Sigmoid colon (tissue), 4 donors: ENCODE measurements at regions not wholly inside any gene's neighbourhood (a gene's known extent, or its start where the extent isn't known, plus 50 kb on each side); places are given as distances from the start of the nearest gene placed in this dataset.

Experiments
- CTCF ChIP-seq, 4 experiments: fragments of 450-650 bp in 3 of 4; fragments of 200-600 bp in 1 of 4; IDR thresholded peaks; one replicate each; pipeline ENCODE4 v1.5.1; 2016 to 2019; ENCODE audit warnings: antibody characterized with exemption in 4 of 4, mild to moderate bottlenecking in 3 of 4, moderate library complexity in 2 of 4
- POLR2A ChIP-seq, 2 donors: fragments of 450-650 bp; IDR thresholded peaks; one replicate each; pipeline ENCODE4 v1.6.1; 2016; ENCODE audit warnings: antibody characterized with exemption in 2 of 2, mild to moderate bottlenecking in 2 of 2, moderate library complexity in 2 of 2
- POLR2AphosphoS5 ChIP-seq, 4 donors: sonication (generic); formaldehyde crosslinking; IDR thresholded peaks; one replicate each; pipeline ENCODE4 v1.6.1; 2017; ENCODE audit warnings: antibody characterized with exemption in 4 of 4

- TF ChIP-seq POLR2AphosphoS5 (IDR thresholded peaks at IDR 0.05): no peak
- no peak for TF ChIP-seq CTCF (IDR thresholded peaks at IDR 0.05)
- TF ChIP-seq POLR2A (IDR thresholded peaks at IDR 0.05): no peak
Measured at GRCh38 chrX:67044866-67045265, 406.0 kb upstream of the EDA2R start.
